Keratinocyte (primary cell): ENCODE measurements at regions not wholly inside any gene's neighbourhood (a gene's known extent, or its start where the extent isn't known, plus 50 kb on each side); places are given as distances from the start of the nearest gene placed in this dataset.

Experiments
- DNase-seq: peaks from one replicate; pipeline ENCODE4 v3.0.0-alpha.2; 2011; ENCODE audit warnings: low read depth, missing footprints, low spot score
- FAIRE-seq: peaks from 2 replicates; lab custom pipeline; 2011; peaks lifted over from hg19 to GRCh38; lab: Jason Lieb, UNC
- H2AFZ ChIP-seq: 2 replicates; pipeline ENCODE4 v1.6.0; 2012; ENCODE audit warnings: low read length, control low read depth, inconsistent platforms; ENCODE audit not compliant: control insufficient read depth
- H3K27ac ChIP-seq: 2 replicates; pipeline ENCODE4 v1.5.1; 2011; ENCODE audit warnings: low read length; ENCODE audit not compliant: control insufficient read depth, insufficient read depth
- H3K27me3 ChIP-seq: 3 replicates; pipeline ENCODE4 v1.6.0; 2011; ENCODE audit warnings: low read length; ENCODE audit not compliant: control insufficient read depth, insufficient read depth; ENCODE audit errors: extremely low read depth
- H3K36me3 ChIP-seq, 2 experiments: 2 replicates in 1 of 2; 3 replicates in 1 of 2; pipeline ENCODE4 v1.5.1; 2011; ENCODE audit warnings: low read length in 2 of 2, mild to moderate bottlenecking in 1 of 2; ENCODE audit not compliant: control insufficient read depth in 2 of 2, insufficient read depth in 2 of 2; ENCODE audit errors: extremely low read depth in 1 of 2
- H3K4me1 ChIP-seq: 3 replicates; pipeline ENCODE4 v1.5.1; 2011; ENCODE audit warnings: low read length; ENCODE audit not compliant: control insufficient read depth, insufficient read depth; ENCODE audit errors: extremely low read depth
- H3K4me2 ChIP-seq: 3 replicates; pipeline ENCODE4 v1.6.0; 2011; ENCODE audit warnings: low read depth, low read length; ENCODE audit not compliant: control insufficient read depth, insufficient read depth; ENCODE audit errors: extremely low read depth
- H3K4me3 ChIP-seq, 3 experiments: fragments of 200-600 bp in 1 of 3; sonication (generic) in 1 of 3; 2 replicates in 2 of 3; 3 replicates in 1 of 3; pipeline ENCODE4 v1.5.1; 2011 to 2016; ENCODE audit warnings: low read length in 3 of 3, mild to moderate bottlenecking in 3 of 3, control low read depth in 2 of 3, inconsistent platforms in 1 of 3, low read depth in 1 of 3, mixed read lengths in 1 of 3, mixed run types in 1 of 3, moderate library complexity in 1 of 3; ENCODE audit not compliant: control insufficient read depth in 2 of 3, insufficient read depth in 2 of 3; ENCODE audit errors: extremely low read depth in 1 of 3
- H3K79me2 ChIP-seq: 2 replicates; pipeline ENCODE4 v1.6.0; 2012; ENCODE audit warnings: low read length; ENCODE audit not compliant: control insufficient read depth, insufficient read depth
- H3K9ac ChIP-seq: 3 replicates; pipeline ENCODE4 v1.6.0; 2011; ENCODE audit warnings: low read length; ENCODE audit not compliant: control insufficient read depth, insufficient read depth; ENCODE audit errors: extremely low read depth
- H3K9me1 ChIP-seq: 3 replicates; pipeline ENCODE4 v1.6.0; 2011; ENCODE audit warnings: low read length; ENCODE audit not compliant: control insufficient read depth, insufficient read depth; ENCODE audit errors: extremely low read depth
- H3K9me3 ChIP-seq: 2 replicates; pipeline ENCODE4 v1.5.1; 2012; ENCODE audit warnings: low read depth, low read length; ENCODE audit not compliant: control insufficient read depth
- H4K20me1 ChIP-seq: 3 replicates; pipeline ENCODE4 v1.6.0; 2011; ENCODE audit warnings: low read length; ENCODE audit not compliant: control insufficient read depth, insufficient read depth; ENCODE audit errors: extremely low read depth
- CTCF ChIP-seq, 3 experiments: IDR thresholded peaks in 1 of 3; conservative IDR thresholded peaks in 1 of 3; optimal IDR thresholded peaks in 1 of 3; 2 replicates in 2 of 3; 3 replicates in 1 of 3; pipeline versions ENCODE3 to v1.5.1; 2011; ENCODE audit warnings: low read length in 3 of 3, mild to moderate bottlenecking in 3 of 3, moderate library complexity in 2 of 3, control low read depth in 1 of 3, inconsistent platforms in 1 of 3; ENCODE audit not compliant: insufficient read depth in 2 of 3; ENCODE audit errors: extremely low read depth in 1 of 3
- EZH2 ChIP-seq: IDR thresholded peaks from one replicate; pipeline ENCODE4 v1.6.1; 2012; ENCODE audit warnings: inconsistent platforms, mild to moderate bottlenecking, low read length, moderate library complexity
- dilution Hi-C: fragments of 300-500 bp; cut with MboI; formaldehyde crosslinking; loops from one replicate; pipeline ENCODE4 v1.7.0; 2020; ENCODE audit warnings: low sequenced_read_pairs; ENCODE audit not compliant: extremely low pct_ligation_motif_present

GRCh38 chr6:166046226-166046625 lies 121.4 kb downstream of the TBXT start:
- Histone ChIP-seq H3K9me1 (no peaks in the 10 kb centered on the region), H3K79me2 (no peaks in the 10 kb centered on the region), H3K27ac (no peak overlapping the region), H3K9me3 (no peaks in the 10 kb centered on the region), H3K27me3 (no peaks in the 10 kb centered on the region), H3K4me1 (no peaks in the 10 kb centered on the region), H2AFZ (no peak overlapping the region), H3K4me3 (no peak overlapping the region), H3K36me3 (no peaks in the 10 kb centered on the region), H3K9ac (no peak overlapping the region), H3K4me2 (no peak overlapping the region), H4K20me1 (no peaks in the 10 kb centered on the region)
- dilution Hi-C loops = no loop called here
- DNase-seq = no peak
- TF ChIP-seq CTCF (optimal IDR thresholded peaks at IDR 0.05 in 1 of 3, IDR thresholded peaks at IDR 0.05 in 1 of 3, conservative IDR thresholded peaks at IDR 0.05 in 1 of 3; ENCODE audit: extremely low read depth in 1 of 3, insufficient read depth in 2 of 3, low read length in 3 of 3) (no peak), EZH2 (no peak)
- FAIRE-seq = no peak

- no peaks in the 10 kb centered on the region for H3K4me1 ChIP-seq
- DNase-seq = no peak
- no peaks in the 10 kb centered on the region for H3K27me3 ChIP-seq
- H3K79me2 ChIP-seq = no peaks in the 10 kb centered on the region
- H3K36me3 ChIP-seq = no peaks in the 10 kb centered on the region
- TF ChIP-seq CTCF (optimal IDR thresholded peaks at IDR 0.05 in 1 of 3, IDR thresholded peaks at IDR 0.05 in 1 of 3, conservative IDR thresholded peaks at IDR 0.05 in 1 of 3; ENCODE audit: extremely low read depth in 1 of 3, insufficient read depth in 2 of 3, low read length in 3 of 3) (no peak), EZH2 (no peak)
- no peaks in the 10 kb centered on the region for H3K9me3 ChIP-seq
- H3K9me1 ChIP-seq = no peaks in the 10 kb centered on the region
- no peak overlapping the region for H3K4me2 ChIP-seq
- no peaks in the 10 kb centered on the region for H4K20me1 ChIP-seq
- no peak overlapping the region for H3K9ac ChIP-seq
- H3K4me3 ChIP-seq = no peak overlapping the region
- FAIRE-seq = no peak
- no peak overlapping the region for H3K27ac ChIP-seq
- H2AFZ ChIP-seq = no peak overlapping the region
- dilution Hi-C loops = no loop called here
Measured at GRCh38 chr6:166045860-166046200, 121.8 kb downstream of the TBXT start.
